GDM1 (cell line): ENCODE measurements at regions not wholly inside any gene's neighbourhood (a gene's known extent, or its start where the extent isn't known, plus 50 kb on each side); places are given as distances from the start of the nearest gene placed in this dataset.

Experiments used
- DNase-seq: peaks from one replicate; lab custom pipeline; 2025; lab: John Stamatoyannopoulos, UW

DNA sequence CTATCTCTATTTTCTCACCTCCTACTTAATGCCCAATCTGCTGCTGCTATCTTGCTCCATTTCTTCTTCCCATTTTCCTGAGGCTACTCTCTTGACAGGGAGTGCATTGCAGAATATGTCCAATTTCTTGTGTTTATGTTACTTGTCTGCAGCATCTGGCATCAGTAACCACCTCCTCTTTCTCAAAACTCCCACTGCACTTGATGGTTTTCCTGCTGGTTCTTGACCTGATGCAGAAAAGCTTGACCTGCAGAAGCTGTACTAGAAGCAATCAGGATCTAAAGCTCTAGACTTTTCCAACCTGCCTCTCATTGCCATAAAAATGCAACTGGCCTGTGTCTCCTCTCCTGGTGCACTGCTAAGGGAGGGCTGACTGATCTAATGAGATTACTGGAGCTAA is 287.8 kb downstream of the ZEB1 start:
- no peak for DNase-seq

GRCh38 chr10:31605861-31606525 is 287.0 kb downstream of the ZEB1 start:
- no peak for DNase-seq

- DNase-seq: no peak
These were observed 286.4 kb downstream of the ZEB1 start for GRCh38 chr10:31605426-31605825.

- no peak for DNase-seq
These were observed 285.7 kb downstream of the ZEB1 start for GRCh38 chr10:31604646-31605170.

GRCh38 chr10:31604096-31604495 is 285.1 kb downstream of the ZEB1 start:
- no peak for DNase-seq

- no peak for DNase-seq
These were observed 284.4 kb downstream of the ZEB1 start for GRCh38 chr10:31603235-31604087.

DNA sequence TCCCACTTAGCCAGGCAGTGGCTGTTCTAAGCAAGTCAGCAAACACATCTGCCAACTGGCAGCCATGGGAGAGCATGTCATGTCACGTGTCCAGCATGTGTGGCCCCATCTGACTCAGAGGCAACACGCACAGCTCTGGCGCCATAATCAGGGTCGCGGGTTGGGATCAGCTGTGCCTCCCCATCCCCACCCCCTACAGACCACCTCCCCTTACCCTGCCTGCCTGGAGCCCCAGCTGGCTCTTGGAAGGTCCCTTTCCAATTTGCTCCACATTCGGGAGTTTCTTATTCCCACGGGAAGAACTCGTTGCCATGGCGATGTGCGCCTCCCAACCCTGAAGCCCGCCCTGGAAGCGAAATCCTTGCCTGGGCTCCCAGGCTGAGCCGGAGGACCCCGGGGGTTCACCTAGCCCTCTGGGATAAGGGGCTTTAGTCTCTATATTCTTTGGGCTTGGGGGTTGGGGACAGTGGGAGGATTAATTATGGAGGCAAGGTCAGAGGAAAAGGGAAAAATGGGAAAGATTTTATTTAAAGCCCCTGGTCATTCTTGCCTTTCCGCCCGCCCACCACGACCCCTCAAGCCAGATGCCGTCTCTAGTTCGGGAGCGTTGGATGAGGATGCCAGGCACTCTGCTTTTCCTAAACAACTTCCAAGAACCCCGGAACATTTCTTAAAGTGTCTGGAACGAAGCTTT is 283.7 kb downstream of the ZEB1 start:
- no peak for DNase-seq

DNA sequence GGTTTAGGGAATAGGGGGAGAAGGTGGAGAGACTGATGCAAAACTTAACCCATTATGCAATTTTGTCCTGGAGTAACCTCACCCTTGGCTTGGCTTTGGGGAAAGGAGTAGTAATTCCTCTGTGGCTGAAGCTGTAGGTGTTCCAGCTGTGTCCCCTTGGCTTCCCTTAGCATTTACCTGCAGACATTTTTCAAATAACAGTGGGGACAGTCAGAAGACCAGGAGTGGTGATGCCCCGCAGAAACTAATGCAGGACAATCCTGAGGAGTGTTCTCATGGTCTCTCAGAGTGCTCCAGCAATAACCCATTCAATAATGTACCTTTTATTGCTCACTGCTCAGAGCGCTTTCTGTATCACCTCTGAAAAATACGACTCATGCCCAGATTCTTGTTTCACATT is 282.1 kb downstream of the ZEB1 start:
- DNase-seq: no peak

DNA sequence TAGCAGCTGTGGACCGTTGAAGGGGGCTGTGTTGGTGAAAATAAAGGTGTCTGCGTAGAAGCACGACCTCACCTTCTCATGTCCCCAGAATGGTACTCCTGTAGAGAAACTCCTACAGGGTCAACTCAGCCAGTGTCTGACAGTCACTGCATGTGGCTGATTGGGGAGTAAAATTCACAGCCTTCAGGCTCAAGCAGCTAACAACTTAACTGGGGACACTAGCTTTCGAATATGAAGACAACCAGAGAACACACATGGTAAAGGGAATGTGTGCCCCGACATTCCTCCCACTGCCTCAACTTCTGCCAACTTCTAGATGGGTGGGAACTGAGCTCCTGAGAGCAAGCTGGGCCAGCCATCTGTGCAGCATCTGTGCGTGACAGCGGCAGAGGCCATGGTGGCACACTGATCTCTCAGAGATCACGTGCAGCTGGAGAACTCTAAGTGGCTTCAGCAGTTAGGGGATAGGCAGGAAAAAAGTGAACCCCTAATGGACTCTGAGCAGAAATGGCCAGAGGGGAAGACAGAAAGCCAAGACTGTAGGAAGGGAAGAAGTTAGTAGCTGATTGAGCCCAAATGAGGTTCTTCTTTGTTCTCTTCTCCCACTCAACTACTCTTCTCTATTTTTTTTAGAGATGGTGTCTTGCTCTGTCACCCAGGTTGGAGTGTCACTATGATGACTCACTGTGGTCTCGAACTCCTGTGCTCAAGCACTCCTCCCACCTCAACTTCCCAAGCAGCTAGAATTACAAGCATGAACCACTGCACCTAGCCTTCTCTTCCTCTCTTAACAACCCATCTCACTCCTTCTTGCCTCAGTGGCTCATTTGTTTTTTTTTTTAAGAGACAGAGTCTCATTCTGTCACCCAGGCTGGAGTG is 280.8 kb downstream of the ZEB1 start:
- no peak for DNase-seq

DNA sequence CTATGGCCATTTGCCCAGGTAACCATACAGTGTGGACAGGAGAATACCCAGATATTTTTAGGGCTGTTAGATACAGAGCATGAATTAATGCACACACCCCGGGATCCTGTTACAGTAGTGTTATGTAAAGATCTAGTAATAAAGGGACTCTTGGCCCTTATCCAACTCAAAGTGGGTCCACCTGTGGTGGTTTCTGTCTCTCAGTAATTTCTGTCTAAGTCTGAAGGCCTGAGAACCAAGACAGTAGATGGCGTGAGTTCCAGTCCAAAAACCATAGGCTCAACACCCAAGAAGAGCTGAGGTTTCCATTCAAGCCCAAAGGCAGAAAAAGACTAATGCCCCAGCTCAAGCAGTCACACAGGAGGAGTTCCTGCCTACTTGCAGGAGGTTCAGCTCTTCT is 277.7 kb downstream of the ZEB1 start:
- no peak for DNase-seq

DNA sequence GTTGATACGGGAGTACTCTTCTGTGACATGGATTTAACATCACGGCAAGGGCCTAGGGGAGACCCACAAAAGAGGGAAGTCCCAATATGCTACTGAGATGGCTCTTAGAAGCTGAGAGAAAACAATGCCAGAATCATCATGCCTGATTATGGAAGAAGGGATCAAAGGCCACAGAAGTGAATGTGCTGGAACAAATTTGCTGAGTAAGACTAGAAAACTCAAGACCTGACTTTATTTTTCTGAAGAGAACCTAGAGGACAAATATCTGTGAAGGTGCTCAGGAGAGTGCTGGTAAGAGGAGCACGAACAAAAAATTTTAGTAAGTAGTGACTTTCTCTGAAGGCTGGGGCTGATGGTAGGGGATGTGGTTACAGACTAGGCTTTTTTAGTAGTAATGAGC is 277.0 kb downstream of the ZEB1 start:
- DNase-seq: no peak

- no peak for DNase-seq
These were observed 275.4 kb downstream of the ZEB1 start for GRCh38 chr10:31594347-31594873.

DNA sequence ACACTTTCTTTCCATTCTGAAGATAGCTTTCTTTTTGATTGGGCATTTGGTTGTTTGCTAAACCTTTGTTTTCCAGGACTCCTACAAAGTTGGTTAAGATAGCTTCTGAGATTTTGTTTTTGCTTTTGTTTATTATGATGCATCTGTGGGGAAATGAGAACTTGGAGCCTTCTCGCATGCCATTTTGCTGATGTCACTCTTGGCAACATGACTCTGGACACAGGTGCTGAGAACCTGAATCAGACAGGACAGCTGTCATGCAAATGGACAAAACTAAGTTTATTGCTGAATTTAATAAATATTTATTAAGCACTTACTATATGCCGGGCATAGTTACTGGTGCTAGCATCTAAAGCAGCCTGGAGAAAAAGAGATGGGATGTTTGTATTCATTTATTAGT is 274.1 kb downstream of the ZEB1 start:
- no peak for DNase-seq

DNA sequence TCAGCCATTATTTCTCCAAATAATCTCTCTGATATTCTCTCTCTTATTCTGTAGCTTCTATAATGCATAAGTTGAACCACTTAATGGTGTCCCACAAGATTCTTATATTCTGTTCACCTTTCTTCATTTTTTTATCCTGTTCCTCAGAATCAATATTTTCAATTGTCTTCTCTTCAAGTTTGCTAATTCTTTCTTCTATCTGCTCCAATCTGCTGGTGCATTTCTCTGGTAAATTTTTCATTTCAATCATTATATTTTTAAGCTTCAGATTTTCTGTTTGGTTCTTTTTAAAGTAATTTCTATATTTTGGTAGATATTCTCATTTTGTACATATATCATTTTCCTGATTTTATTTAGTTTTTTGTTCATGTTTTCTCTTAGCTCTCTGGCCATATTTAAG is 272.6 kb downstream of the ZEB1 start:
- DNase-seq: no peak

DNA sequence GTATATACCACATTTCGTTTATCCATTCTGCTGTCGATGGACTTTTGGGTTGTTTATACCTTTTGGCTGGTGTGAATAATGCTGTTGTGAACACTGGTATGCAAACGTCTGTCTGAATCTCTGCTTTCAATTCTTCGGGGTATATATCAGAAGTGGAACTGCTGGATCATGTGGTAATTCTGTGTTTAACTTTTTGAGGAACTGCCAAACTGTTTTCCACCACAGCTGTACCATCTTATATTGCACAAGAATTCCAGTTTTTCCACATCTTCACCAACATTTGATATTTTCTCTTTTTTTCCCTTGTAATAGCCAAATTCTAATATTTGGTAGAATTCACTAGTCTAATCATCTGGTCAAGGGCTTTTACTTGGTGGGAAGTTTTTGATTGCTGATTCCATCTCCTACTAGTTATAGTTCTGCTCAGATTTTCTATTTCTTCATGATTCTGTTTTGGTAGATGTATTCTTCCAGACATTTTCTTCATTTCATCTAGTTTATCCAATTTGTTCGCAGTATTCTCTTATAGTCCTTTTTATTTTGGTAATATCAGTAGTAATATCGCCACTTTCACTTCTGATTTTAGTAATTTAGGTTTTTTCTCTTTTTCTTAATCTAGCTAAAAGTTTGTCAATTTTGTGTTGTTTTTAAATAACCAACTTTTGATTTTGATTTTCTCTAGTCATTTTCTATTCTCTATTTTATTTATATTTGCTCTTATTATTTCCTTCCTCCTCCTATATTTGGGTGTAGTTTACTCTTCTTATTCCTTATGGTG is 271.2 kb downstream of the ZEB1 start:
- DNase-seq: no peak

- DNase-seq: no peak
These were observed 268.7 kb downstream of the ZEB1 start for GRCh38 chr10:31587691-31588090.

GRCh38 chr10:31586723-31587638 is 268.0 kb downstream of the ZEB1 start:
- DNase-seq: peak; percentile 89

DNA sequence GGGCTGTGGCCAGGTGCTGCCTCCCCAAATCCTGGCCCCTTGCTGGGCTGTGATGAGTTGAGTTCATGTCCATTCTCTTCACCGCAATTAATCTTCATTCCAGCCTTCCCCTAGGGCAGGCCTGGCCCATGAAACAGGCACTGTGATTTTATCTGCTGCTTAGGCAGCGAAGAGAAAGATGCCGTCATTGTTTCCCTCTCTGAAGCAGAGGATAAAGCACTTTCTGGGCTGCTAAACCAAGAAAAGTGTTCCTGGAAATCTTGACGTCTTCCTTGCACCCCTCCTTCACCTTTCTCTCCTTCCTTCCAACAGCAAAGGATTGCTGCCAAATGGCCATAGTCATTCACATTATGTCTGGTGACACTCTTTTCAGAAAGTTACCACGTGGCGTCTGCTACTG is 265.9 kb downstream of the ZEB1 start:
- no peak for DNase-seq

GRCh38 chr10:31584098-31584631 is 265.1 kb downstream of the ZEB1 start:
- no peak for DNase-seq
